Amniotic epithelial cell (primary cell): ENCODE measurements at regions not wholly inside any gene's neighbourhood (a gene's known extent, or its start where the extent isn't known, plus 50 kb on each side); places are given as distances from the start of the nearest gene placed in this dataset.

Source experiments
- DNase-seq: peaks from one replicate; pipeline ENCODE4 v3.0.0-alpha.2; 2010; ENCODE audit warnings: low read depth

DNA sequence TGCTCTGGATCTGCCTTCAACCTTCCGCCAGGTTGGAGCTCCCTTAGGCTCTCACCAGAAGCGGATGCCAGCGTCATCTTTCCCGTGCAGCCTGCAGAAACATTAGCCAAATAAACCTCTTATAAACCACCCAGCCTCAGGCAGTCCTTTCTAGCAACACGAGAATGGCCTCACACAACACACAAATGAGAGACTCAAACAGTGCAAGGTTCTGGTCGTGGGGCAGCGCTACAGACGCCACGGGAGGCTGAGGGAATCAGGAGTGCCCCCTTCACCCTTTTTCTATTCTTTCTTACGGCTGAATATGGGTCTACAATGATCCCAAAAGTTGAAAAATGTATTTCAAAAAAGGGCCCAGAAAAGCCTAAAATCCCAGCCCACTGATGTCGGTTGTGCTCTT lies 96.4 kb downstream of the FOXL3 start:
- DNase-seq = no peak

DNA sequence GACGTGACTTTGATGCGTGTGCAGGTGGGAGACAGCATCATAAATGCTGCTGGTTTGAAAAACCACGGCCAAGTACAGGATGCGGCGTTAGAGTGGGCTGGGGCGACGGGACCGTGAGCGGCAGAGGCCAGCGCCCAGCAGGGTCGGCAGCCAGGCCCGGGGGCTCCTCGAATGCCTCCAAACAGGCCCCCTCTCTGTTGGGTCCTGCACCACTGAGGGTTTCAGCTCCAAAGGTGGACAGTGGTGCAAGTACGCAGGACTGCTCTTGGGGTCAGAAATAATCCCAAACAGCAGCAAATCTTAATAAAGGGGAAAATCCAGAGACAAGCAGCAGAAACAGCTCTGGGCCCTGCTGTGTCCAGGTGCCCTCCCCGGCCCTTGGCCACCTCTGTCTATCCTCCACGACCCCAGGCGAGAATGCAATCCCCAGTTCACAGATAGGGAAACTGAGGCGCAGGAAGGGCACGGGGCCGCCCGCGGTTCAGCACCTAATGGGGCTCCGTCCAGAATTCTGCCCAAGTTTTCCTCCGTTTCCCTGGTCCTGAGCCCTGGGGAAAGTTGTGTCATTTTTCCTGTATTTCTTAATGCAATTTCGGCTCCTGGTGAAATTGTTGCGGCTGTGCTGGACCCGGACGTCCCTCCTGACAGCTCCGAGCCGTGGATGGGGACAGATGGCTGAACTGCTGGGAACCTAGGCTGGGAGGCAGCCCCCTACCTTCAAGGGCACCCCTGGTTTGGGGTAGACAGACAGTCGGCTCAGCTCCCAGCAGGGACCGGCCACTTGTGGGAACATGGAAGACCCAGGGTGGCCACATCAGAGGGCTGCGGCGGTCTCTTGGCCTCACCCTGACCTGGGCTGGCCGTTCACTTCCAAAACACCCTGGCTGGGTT lies 97.4 kb downstream of the FOXL3 start:
- DNase-seq = no peak

DNA sequence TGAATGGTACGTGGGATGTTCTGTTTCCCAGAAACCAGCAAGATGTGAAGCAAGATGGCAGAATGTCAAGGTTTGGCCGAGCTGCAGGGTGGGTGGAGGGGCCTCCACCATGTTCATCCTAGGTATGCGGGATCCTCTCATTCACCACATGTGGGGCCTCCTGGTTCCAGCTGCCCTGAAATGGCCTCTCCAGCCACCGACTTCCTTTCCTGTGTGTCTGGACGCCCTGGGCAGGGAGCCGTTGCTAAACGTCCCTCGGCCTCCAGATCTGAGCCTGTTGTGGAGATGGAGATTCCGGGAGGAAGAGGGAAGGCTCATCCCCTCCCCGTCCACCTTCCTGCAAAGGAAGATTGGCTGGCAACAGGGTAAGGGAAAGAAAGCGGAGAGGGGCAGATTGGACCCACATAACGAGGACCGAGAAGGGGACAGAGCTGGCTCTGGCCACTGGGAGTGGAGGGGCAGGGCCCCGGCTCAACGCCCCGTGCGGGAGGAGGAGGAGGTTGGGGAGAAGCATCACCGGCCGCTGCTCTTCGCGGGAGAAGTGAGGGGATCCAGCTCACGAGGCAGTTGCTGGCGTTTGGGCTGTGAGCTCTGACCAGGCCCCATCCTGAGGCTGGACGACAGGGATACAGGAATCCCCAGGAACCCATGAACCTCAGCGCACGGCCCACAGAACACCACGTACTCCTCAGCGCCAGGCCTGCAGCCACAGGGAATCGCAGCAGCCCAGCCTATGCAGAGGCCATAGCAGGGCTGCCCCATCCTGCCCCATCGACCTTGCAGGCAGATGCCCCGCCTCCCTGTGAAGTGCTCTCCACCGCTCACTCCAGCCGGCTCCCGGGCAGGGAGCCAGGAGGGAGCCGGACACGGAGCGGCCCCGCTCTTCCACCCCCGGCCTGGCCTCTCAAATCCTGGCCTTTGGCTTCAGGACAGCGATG lies 98.3 kb downstream of the FOXL3 start:
- DNase-seq = no peak

GRCh38 chr7:388961-389701 lies 99.2 kb downstream of the FOXL3 start:
- no peak for DNase-seq

GRCh38 chr7:389911-390601 lies 100.1 kb downstream of the FOXL3 start:
- DNase-seq = no peak

DNA sequence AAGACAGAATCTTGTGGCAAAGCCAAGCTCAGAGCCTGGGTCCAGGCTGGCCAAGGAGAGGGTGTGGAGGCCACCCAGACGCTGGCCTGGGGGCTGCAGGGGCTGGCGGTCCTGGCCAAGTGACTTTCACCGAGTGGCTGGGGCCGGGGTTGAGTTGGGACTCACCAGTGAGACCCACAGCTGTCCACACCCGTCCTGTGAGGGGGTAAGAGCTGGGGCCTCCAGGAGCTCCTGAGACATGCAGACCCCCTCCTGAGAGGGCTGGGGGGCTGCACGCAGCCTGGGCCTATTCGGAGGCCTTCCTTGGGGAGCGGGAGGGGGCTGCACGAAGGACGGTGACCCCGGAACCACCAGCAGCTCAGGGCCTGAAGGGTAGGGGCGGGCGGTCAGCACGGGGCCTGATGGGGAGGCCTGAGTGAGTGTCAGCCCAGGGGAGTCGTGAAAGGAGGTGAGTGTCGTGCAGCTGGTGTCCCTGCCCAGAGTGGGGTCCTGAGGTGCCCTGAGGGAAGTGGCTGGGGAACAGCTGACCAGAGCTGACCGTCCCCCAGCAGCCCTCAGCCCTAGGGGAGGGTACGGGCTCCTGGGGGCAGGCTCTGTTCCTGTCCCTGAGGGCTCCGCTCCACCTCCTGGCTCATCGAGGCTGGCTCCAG lies 100.9 kb downstream of the FOXL3 start:
- no peak for DNase-seq

DNA sequence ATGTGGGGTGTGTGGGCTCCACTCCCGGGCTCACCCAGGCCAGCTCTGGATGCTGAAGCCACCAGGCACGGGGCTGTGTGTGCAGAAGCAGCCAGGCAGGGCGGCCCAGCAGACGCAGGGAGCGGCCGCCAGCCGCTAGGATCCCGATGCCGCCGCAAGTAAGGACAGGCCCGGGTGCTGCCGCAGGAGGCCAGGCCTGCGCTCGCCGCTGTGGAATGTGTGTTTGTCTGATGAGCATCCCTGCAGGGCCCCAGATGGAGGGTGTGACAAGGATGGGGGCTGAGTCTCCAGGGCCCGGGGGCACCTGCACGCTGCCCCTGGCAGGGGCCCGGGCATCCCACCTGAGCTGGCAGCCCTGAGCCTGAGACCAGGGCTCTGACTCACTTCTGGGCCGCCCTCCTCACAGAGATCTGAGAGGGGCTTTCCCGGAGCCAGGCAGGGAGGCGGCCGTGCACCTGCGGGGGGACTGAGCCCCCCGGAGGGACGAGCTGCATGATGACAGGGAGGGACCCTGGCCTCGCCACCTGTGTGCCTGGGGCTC lies 101.5 kb downstream of the FOXL3 start:
- DNase-seq = no peak

DNA sequence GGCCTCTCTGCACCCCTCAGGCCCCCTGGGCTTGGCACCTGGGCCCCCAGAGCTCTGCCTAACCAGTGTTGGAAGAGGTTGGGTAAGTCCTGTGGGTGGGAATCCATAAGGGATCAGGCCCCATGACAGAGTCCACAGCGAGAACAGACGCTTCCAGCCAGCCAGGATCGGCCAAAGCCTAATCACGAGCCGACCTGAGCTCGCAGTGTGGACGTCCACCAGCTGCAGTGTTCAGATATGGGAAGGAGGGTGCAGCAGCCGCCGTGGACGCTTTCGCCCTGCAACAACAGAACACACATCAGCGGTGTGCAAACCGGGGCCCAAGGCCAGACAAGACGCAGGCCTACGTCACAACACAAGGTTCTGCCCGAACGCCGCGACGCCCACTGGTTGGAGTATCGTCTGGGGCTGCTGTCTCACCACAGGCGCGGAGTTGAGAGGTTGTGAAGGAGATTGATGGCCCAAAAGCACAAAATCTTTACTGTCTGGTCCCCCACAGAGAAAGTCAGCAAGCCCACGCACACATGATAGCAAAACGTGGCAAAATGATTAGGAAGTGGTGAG lies 102.1 kb downstream of the FOXL3 start:
- no peak for DNase-seq

DNA sequence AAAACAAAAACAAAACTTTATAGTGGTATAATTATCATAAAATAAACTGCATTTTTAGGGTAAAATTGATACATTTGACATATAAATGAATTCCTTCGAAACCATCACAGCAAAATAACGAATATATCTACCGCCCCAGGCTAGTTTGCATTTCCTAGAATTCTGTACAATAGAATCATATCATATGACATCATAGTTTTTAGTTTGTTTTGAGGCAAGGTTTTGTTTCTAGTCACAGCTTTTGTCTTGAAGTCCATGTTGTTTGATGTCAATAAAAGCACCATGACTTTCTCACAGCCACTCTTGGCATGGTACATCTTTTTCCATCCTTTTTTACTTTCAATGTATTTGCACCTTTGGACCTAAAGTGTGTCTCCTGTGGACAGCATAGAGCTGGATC lies 102.9 kb downstream of the FOXL3 start:
- DNase-seq = no peak

DNA sequence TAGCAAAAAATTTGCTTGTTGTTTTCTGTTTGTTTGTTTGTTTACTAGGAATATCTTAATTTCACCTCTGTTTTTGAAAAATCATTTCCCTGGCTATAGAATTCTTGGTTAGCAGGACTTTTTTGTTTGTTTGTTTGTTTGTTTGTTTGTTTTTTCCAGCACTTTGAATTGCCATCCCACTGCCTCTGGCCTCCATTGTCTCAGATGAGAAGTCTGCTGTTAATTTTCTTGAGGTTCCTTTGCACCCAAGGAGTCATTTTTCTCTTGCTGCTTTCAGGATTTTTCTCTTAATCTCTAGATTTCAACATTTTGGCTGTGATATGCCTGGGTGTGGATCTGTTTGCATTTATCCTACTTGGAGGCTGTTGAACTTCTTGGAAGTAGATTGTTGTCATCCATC lies 105.7 kb downstream of the FOXL3 start:
- DNase-seq = no peak

DNA sequence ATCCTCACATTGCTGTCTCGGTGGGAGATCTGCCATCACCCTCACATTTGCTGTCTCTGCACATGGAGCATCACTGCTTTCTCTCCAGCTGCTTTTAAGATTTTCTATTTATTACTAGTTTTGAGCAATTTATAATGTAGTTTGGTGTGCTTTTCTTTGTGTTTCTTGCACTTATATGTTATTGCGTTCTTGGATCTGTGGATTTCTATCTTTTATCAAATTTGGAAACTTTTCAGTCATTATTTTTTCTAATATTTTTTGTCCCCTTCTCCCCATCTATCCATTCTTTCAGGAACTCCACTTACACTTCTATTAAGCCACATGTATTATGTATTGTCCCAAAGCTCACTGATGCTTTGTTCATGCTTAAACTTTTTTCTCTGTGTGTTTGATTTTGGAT lies 108.9 kb downstream of the FOXL3 start:
- no peak for DNase-seq

DNA sequence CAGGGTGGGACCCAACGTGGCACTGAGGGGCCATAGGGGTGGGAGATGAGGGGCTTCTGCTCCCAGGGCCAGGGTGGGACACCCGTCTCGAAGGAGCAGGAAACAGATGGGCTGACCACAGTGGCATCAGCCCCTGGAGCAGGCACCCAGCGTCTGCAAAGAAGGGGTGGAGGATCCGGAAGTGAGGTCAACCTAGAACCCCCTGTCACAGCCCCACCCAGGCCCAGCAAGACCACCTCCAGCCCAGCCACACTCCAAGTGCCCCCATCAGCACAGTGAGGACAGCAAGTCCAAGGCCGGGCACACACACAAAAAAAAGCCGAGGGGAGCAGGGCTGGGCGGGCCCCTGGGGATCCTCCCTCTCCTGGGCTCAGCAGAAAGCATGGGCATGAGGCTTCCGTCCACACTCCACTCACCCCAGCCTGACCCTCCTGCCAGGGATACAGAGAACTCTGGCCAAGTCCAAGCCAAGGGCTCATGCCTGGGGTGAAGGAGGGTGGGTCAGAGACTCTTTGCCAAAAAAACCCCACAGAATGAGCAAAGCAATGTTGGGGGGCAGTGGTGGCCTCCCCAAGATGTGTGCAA lies 111.0 kb downstream of the FOXL3 start:
- DNase-seq = no peak

GRCh38 chr7:401495-401894 lies 111.5 kb downstream of the FOXL3 start:
- DNase-seq = no peak

- DNase-seq = no peak
Observed at GRCh38 chr7:404812-405488, 114.7 kb downstream of the PDGFA start.

- no peak for DNase-seq
Observed at GRCh38 chr7:405489-406211, 114.0 kb downstream of the PDGFA start.

DNA sequence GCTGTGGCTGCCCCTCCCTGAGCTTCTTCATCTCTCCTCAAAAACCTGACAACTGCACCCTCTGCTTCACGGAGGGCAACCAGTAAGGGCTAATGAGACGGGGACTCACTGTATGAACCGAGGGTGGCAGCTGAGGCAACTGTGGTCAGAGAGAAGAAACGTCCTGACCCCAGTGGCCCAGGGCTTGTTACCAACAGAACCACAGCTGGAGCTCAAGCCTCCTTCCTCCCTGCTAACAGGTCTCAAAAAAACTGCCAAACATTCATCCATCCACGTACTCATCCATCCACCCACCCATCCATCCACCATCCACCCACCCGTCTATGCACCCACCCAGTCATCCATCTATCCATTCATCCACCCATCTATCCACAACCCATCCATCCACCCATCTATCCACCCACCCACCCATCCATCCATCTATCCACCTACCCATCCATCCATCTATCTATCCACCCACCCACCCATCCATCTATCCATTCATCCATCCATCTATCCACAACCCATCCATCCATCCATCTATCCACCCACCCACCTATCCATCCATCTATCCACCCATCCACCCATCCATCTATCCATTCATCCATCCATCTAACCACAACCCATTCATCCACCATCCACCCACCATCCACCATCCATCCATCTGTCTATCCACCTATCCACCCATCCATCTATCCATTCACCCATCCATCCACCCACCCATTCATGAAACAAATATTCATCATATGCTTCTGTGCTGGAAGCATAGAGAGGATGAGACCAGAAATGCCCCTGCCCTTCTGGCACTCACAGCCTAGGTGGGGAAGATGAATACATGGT lies 111.7 kb downstream of the PDGFA start:
- DNase-seq = no peak

GRCh38 chr7:408751-409311 lies 110.8 kb downstream of the PDGFA start:
- no peak for DNase-seq
